ENCODE measurements at regions not wholly inside any gene's neighbourhood (a gene's known extent, or its start where the extent isn't known, plus 50 kb on each side); places are given as distances from the start of the nearest gene placed in this dataset.

- 62 to 68% (median 66%) methylated on average over 4 of the region's 4 CpGs for WGBS, 4 donors
- intact Hi-C loops (cut with DNase I): no loop called here
- TF ChIP-seq CTCF (IDR thresholded peaks at IDR 0.05) (no peak), POLR2A (IDR thresholded peaks at IDR 0.05) (no peak)
- no peak overlapping the region for H3K4me3 ChIP-seq
- H3K9me3 ChIP-seq: no peaks in the 10 kb centered on the region
- H3K27me3 ChIP-seq: peaks cover 0 to 4% (median 0%) of the 10 kb centered on the region in 9 donors
- H3K4me1 ChIP-seq: no peaks in the 10 kb centered on the region
- H3K36me3 ChIP-seq: no peaks in the 10 kb centered on the region
- DNase-seq (peak in 1 of 5 donors; percentile 33), ATAC-seq (peak in 2 of 4 donors; percentile 45 to 63)
- H3K27ac ChIP-seq: no peak overlapping the region
Measured at GRCh38 chr6:159557031-159557430, 136.0 kb downstream of the SOD2 start.

- ATAC-seq: no peak
- Histone ChIP-seq H3K4me3 (no peak overlapping the region), H3K9me3 (no peaks in the 10 kb centered on the region), H3K27ac (no peak overlapping the region), H3K36me3 (no peaks in the 10 kb centered on the region), H3K27me3 (peaks cover 0 to 4% (median 0%) of the 10 kb centered on the region in 9 donors), H3K4me1 (no peaks in the 10 kb centered on the region)
- no peak for DNase-seq
- TF ChIP-seq POLR2A (IDR thresholded peaks at IDR 0.05) (no peak), CTCF (IDR thresholded peaks at IDR 0.05) (no peak)
- intact Hi-C loops (cut with DNase I): no loop called here
- 44 to 56% (median 51%) methylated on average over 5 of the region's 5 CpGs for WGBS, 4 donors
Measured at GRCh38 chr6:159555082-159555875, 137.8 kb downstream of the SOD2 start.

GRCh38 chr6:159541296-159541695, 151.7 kb downstream of the SOD2 start:
- WGBS, 4 donors: 75 to 81% (median 77%) methylated on average over 2 of the region's 2 CpGs

More at GRCh38 chr6:159541296-159541695, 151.7 kb downstream of the SOD2 start:
- Histone ChIP-seq H3K9me3 (no peaks in the 10 kb centered on the region), H3K27ac (no peak overlapping the region), H3K4me3 (no peak overlapping the region), H3K4me1 (no peaks in the 10 kb centered on the region), H3K27me3 (peaks cover 0 to 3% (median 0%) of the 10 kb centered on the region in 9 donors), H3K36me3 (no peaks in the 10 kb centered on the region)
- intact Hi-C loops (cut with DNase I): no loop called here
- TF ChIP-seq CTCF (IDR thresholded peaks at IDR 0.05) (no peak), POLR2A (IDR thresholded peaks at IDR 0.05) (no peak)
- DNase-seq: no peak
- no peak for ATAC-seq
